Activated CD4-positive, CD25-positive, alpha-beta regulatory T cell treated with anti-CD3 and anti-CD28 coated beads, Interleukin-2, amount 50 U/mL, for 24 hours (primary cell): ENCODE measurements at regions not wholly inside any gene's neighbourhood (a gene's known extent, or its start where the extent isn't known, plus 50 kb on each side); places are given as distances from the start of the nearest gene placed in this dataset.

Experiments used
- ATAC-seq, 2 donors: fragments of 150-1000 bp; cut with Tn5 transposase; one replicate each; pipeline ENCODE4 v1.10.0; 2021; ENCODE audit warnings: mild to moderate bottlenecking in 1 of 2, moderate library complexity in 1 of 2

DNA sequence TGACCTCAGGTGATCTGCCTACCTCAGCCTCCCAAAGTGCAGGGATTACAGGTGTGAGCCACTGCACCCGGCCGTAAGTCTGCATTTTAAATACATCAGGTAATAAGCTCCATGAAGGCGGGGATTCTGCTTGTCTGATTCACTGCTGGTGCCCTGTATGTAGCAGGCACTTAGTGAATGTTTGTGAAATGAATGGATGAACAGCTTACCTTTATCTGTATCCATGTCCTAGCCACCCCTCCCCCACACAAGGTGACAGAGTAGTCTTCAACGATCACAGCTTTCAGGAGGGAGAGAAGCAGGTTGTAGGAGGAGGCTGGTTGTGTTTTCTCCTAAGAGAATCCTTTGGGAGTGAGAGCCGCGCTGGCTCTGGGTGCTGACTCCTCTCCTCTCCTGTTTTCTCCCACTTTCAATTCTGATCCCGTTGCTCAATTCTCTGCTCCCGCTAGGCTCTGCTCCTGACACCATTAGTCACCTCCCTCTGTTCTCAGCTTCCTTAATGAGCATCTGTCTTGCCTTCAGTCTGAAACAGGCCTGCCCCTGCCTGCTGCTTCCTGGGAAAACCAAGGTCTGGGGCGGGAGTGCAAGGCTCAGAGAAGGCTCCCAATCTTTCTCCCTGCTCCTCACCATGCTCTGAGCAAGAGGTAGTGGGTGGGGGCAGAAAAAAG is 88.8 kb upstream of the CTNNA1 start:
- no peak for ATAC-seq

DNA sequence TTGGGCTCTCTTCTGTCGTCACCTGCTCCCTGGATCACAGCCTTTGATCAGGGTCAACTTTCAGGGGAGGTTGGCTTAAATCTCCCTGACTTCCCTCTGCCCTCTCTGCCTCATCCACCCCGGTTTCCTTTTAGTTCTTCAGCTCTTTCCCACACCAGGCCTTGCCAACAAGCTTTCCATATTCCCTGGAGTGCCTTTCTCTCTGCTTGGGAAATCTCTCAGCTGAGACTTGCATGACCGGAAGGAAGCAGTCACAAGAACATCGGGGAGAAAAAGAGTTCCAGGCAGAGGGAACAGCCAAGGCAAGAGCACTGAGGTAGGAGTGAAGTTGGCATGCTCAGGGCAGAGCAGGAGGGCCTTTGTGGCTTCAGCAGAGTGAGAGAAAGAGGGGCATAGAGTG is 88.4 kb upstream of the HSPA9 start:
- ATAC-seq, result no peak

DNA sequence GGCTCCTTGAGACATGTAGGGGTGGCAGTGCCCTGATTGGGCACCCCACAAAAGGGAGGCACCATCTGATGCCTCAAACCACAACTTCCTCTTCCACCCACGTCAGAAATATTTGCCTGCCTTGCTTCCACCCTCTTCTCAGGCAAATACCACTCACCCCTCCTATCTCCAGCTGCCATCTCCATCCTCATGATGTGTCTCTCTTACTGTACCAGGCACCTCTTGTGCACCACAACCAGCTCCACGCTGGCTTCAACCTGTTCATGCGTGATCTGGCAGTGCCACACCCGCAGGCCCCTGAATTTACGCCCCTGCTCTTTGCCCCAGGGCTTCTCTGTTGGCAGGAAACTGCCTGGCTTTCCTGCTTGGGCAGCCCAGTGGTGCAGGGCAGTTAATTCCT is 87.8 kb upstream of the HSPA9 start:
- peak; percentile 22 to 56 for ATAC-seq

DNA sequence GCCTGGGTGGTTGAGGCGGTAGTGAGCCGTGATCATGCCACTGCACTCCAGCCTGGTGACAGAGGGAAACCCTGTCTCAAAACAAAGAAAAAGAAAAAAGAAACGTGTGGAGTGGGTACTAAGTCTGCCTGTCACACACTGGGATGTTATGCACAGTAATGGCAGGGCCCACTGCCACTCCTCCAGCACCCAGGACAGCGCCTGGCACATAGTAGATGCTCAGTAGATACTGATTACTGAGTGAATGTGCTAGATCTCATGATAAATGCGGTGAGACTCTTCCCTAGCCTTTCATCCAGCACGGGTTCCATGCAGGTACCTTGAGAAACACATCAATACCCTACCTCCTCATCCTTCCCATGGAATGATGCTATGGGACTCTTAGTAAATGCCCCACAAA is 87.4 kb upstream of the HSPA9 start:
- peak; percentile 38 to 57 for ATAC-seq

DNA sequence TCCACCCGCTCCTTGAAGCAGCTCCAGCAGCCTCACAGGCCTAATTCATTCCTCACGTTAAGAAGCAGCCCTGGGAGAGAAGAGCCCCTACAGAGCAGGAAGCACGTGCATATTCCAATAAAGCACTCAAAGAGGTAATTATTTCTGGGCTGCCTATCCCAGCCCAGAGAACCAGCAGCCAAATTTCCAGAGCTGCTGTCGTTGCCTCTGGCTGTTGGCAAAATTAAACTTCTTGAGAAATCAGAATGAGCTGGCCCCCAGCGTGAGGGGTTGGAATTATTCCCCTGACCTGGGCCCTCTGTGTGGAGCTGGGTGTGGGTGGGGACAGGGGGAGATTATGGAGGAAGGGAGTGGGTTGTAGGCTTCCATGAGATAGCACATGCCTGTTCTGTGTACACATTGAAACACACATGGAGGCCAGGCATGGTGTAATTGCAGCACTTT is 86.8 kb upstream of the HSPA9 start:
- ATAC-seq, result no peak

DNA sequence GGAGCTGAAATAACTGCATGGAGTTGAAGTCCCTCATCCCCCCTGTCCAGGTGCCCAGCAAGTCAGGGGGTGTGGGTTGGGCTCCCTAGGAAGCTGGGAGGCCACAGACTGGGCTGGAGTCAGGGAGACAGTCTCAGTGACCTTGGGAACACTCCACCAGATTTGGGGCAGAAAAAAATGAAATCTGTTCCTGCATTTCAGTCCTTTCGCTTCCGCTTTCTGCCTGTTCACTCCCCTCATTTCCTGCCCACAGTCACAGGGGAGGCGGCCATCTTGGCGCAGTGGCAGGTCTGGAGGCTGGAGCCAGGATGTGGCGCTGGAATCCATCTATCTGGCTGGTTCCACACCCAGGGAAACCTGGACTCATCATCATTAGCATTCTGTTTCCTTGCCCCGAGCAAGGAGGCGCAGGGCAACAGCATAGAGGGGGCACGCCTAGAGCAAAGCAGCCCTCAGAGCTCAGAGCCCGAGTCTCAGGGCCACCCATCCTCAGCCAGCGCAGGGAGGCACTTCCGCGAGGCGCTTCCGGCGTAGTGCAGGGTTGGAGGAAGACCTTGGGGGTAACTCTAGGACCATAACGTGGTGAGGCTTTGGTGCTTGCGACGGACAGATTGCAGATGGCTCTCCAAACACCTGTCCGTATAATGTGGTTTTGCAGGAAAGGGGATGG is 86.2 kb upstream of the HSPA9 start:
- ATAC-seq, result no peak

DNA sequence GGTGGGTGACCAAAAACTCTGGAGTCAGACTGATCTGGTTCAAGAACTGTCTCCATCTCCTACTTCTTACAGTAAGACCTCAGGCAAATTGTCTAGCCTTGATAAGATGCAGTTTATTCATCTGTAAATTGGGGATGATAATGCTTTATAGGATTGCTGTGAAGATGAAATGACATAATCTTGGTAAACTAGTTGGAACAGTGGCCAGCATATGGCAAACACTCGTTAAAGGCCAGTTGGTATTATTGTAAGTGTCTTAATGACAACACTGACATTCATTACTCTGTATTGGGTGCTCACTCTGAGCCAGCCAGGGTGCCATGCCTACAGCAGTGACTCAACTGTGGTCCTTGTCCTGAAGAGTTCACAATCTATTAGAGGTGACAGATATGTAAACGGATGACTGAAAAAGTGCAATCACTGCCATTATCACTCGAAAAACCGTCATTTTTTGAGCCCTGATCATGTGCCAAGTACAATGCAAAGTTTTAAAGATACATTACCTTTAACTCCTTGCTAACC is 84.9 kb upstream of the HSPA9 start:
- ATAC-seq, result peak; percentile 41 to 56

DNA sequence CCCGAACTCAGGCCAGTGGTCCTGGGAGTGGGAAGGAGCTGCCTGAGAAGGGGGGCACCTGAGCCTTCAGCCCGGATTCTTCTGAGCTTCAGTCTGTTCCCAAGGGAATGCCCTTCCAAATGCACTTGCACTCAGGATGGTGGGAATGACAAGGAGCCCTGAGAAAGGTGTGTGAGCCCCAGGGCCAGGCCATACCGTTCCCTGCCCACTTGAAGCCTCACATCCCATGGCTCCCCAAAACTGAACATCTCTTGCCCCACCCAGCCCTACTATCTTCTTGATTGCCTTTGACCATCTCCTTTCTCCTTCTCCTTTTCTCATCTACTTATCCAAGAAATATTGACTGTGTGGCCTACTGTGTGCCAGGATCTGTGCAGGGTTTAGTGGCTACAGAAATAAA is 84.4 kb upstream of the HSPA9 start:
- no peak for ATAC-seq

DNA sequence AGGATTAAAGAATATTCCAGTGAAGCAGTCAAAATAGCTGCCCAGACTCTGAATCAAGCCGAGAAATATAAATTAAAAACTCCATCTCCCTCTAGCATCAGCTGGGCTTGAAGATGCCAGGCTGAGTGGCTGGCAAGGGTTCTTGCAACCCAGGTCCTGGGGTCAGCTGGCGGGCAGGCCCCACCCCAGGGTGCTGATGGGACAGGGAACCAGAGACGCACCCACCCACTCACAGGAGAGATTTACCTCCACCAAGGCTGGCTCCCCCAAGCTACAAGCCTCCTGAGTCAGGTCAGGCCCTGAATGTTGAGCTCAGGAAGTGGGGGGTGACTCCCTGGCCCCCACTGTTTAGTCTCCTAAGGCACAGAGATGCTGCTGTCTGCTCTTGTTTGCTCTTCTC is 83.9 kb upstream of the HSPA9 start:
- no peak for ATAC-seq

DNA sequence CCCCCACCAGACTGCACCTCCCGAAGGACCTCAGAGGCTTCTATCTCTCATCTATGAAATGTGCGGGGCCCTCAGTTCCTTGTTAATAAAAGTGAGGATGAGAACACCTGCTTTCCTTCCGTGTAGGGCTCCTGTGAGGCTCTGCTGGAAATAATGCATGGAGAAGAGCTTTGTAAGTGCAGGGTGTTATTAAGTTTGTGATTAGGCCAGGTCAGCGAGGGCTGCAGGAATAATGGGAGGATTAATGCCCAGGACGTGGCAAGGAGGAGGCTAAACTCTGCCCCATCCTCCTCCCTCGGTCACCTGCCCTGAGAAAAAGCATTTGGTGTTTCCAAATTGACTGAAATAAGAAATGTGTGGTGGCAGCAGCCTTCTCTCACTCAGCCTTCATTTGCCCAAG is 83.5 kb upstream of the HSPA9 start:
- no peak for ATAC-seq

DNA sequence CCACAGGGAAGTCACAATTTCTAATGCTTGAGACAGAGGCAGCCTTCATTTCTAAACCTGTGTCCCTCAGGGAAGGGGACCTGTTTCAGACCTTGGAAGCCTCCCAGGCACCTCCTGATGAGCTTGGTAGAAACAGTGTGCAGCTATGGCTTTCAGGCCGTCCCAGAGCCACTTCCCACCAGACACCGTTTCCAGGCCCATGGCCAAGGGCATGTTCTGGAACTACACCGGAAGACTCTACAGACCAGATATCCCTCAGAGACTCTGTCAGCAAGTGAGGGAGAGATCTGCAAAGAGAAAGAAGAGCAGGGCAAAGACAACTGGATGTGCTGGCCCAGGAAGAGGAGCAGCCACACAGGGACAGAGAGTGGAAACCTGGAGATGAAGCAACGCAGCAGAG is 82.2 kb upstream of the HSPA9 start:
- ATAC-seq, result no peak

DNA sequence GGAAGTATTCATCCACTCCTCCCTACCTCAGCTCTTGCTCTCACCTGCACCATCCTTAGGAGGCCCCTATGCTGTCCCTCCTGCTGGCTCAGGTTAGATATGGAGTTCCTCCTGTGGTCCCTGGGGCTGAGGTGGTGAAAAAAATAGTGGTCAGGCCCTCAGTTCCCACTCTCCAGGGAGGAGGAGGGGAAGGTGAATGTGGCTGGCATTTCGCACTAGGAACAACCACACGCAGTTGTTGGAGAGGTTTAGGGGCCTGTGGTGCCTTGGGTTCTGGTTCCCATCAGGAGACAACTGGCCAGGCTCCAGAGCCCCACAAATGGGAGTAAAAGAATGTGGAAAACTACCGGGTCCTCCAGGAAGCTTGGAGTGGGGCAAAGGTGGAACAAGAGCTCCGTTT is 81.7 kb upstream of the HSPA9 start:
- ATAC-seq, result no peak

DNA sequence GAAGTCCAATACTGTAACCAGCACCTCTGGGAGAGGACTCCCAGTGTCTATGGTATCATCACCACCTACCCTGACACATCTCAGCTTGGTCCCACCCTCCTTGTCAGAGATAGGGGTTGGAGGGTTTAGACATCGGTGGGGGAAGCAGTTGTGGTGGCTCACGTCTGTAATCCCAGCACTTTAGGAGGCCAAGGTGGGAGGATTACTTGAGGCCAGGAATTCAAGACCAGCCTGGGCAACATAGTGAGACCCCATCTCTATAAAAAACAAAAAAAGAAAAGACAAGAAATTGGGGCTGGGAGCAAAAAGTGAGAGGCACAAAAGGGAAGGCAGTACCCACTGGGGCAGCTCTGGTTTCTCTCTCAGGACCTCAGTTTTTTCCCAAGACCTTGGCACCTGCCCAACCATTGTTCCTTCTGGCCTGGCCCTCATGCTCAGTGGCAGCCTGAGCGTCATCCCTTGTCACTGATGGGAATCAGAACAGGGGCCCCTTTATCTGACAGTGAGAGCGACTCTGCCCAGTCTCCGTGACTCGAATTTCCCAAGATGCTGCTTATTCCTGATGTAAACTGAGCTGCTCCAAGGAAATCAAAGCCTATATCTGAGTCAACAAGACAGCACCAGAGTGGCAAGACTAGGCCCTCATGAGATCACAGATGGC is 80.5 kb upstream of the HSPA9 start:
- ATAC-seq, result no peak

DNA sequence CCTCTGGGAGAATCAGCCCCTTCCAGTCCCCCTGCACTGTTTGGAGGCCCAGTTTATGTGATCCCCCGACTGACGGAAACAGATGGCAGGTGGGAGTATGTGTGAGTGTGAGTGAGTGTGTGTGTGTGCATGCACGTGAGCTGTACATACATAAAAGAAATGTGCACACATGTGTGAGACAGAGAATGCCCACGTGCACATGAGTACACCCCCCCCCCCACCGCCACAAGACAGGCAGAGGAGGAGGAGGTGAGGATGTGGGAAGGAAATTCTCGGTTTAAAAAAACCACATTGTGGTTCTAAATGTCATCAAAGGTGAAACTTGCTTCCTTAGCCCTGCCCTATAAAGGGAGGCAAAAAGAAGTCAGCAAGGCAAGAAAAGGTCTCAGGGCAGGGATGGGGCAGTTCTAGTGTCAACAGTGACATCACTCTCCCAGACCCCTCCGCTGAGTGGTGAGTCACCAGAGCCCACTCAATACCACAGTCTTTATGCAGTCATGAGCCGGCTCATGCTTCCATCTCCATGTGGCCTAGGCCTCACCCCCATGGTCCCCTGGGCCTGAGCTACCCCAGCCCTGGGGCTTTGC is 79.2 kb upstream of the HSPA9 start:
- peak; percentile 93 to 96 for ATAC-seq

DNA sequence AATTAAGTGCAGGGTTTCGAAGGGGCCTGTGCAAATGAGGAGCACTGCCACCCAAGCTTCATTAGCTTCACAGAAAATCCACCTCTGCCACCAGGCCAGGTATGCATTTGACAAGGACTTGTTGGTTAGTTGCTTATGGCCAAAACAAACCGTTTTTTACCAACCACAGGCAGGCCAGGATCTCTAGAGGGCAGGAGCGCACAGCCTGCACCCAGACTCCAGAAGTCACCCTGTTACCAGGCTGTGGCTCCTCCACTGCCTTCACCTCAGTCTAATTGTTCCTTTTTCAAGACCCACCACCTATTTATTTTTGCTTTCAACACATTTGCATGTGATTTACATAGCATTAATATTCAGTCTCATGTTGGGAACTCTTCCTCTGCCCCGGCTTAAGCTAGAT is 78.3 kb upstream of the HSPA9 start:
- ATAC-seq, result no peak

DNA sequence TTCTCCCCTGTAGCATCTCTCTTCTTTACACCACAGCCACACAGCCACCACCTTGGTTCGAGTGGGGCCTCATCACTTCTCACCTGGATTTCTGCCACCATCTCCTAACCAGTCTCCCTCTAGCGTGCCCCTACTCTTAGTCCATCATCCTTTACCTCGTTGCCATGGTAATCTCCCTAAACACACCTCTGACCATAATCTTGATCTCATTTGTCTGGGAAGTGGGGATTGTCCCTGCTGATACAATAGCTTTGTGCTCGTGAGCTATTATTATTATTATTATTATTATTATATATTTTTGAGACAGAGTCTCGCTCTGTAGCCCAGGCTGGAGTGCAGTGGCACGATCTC is 76.5 kb upstream of the HSPA9 start:
- ATAC-seq, result no peak

DNA sequence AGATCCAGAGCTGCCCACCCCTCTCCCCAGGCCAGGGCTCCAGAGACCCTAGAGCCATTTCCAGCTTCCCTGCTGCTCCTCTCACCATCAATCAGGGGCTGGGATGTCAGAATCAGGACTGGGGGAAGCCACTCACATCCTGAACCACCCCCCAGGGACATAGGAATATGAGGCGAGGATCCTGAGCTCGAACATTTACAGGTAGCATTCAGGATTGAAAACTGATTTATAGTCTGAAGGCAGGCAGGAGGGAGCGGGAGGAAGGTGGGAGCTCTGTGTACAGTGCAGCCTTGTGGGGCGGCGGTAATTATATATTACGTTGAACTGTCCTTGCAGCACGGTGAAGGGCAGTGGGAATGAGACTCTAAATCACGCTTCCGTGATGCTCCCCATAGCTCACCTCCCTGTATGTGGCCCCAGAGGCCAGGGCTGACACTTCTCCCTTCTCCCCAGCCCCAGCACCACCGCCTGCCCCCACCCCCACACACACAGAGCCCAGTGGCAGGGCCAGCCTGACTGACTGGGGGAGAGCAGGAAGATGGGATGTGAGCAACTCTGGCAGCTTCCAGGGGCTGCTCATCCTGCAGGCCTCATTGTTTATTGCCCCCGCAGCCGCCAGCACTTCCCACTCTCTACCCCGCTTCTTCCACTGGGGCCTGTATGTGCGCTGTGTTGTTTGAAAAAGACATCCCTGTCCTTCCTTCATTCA is 76.0 kb upstream of the HSPA9 start:
- no peak for ATAC-seq

DNA sequence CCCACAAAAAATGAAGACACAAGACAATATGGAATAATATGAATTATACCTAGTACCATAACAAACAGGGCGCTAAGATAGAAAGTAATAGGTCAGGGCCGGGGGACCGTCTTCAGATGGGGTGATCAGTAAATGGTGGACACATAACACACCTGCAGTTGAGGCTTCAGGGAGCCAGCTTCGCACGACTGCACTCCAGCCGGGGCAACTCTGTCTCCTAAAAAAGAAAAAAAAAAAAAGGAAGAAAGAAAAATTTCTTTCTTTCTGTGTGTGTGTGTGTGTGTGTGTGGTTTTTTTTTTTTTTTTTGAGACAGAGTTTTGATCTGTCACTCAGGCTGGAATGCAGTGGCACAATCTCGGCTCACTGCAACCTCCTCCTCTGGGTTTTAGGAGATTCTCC is 75.0 kb upstream of the HSPA9 start:
- no peak for ATAC-seq

DNA sequence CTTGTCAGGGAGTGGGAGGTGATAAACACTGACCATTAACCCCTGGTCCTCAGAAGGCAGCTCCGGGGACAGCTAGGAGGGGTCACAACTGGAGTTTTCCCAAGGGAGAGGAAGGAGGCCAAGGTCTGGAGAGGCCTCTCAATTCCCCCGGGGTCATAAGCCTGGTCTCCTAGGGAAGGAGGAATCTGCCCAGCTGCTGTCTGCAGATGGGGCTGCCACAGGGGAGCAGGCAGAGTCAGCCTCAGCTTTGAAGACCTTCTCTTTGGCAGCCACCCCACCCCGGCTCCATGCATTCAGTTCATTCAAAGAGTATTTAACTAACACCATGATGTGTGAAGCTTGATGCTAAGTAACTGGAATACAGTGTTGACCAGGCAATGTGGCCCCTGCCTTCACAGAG is 74.6 kb upstream of the HSPA9 start:
- ATAC-seq, result no peak

DNA sequence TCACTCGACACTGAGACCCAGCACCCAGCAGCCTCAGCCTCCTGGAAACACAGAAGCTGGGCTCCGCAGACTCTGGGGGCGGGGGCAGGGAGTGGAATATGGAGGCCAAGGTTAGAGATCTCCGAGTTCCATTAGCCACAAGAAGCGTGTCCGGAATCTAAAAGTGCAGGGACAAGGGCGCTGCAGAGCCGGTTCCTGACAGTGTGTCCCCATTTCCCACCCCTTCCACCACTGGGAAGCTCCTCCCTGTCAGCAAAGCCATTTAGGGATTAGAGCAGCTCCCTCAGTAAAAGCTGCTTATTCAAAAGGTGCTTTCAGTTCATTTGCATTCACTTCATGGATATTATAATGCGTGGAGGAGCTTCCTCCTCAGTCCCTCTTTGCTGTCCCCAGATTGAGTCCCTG is 74.1 kb upstream of the HSPA9 start:
- no peak for ATAC-seq

DNA sequence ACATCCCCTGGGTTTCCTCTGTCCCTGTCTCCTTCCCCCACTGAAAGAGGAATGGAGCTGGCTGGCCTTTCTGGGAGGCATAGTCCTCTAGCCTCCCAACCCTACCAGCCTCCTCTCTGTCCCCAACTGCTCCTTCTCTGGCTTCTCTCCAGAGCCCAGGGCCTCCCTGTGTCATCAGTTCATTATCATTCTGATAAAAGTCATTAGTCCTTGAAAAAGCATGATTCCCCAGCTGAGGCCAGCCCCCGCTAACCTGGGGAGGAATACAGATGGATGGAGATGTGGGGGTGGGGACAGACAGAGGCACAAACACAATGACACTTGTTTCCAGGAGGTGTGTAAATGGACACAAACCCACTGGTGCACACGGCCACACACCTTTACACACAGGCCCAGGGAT is 73.6 kb upstream of the HSPA9 start:
- ATAC-seq, result no peak

DNA sequence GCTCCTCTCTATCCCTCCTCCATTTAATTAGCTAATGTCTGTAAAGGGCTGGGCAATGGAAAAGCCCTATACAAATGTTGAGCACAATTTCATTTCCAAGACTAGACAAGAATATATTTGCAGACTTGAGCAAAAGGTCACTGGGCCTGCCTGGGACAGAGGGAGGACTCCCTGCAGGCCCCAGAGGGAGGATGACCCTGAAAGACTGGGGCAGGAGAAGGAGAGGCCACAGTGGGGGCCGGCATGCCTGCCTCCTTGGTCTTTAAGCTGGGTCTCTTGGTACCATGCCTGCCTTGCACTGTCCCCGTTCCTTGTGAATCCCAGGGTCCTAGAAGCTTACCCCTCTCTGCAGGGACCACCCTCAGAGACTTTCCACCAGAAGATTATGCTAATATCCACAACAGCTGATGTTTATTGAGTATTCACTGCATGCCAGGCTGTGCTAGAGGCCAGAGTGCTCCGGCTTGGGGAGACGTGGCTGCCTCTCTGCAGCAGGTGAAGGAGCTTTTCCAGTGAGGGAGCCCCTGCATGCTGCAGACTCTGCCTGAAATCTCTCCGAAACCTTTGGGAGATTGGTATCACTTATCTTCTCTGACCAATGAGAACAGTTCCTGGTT is 72.7 kb upstream of the HSPA9 start:
- ATAC-seq, result no peak
